K562 (cell line): ENCODE measurements at regions not wholly inside any gene's neighbourhood (a gene's known extent, or its start where the extent isn't known, plus 50 kb on each side); places are given as distances from the start of the nearest gene placed in this dataset.

Experiments
- ATAC-seq: fragments of 200-7000 bp; cut with Tn5 transposase; 3 replicates; pipeline ENCODE4 v1.9.1; 2020; ENCODE audit warnings: moderate library complexity
- BruUV-seq: library from RNA; stranded (reverse); fragments of 400-500 nt; replicated peaks from 2 replicates; lab custom pipeline; 2021; lab: Mats Ljungman, UMichigan
- CTCF ChIA-PET: fragments of 300-600 bp; formaldehyde crosslinking; extraction: SDS; loops from one replicate; lab custom pipeline; 2021; ENCODE audit warnings: low intra/inter-chr PET ratio; lab: Yijun Ruan, JAX
- POLR2A ChIA-PET: fragments of 300-600, 350-650 bp; sonication (Branson Sonifier 250); formaldehyde crosslinking; extraction: SDS; loops from one replicate; lab custom pipeline; 2021; ENCODE audit warnings: antibody characterized with exemption, inconsistent platforms; lab: Yijun Ruan, JAX
- DNase-seq, 4 experiments: peaks; one replicate each; pipeline versions ENCODE4 v3.0.0 to v3.0.0-alpha.2; 2011 to 2018; ENCODE audit warnings: low spot score in 3 of 4, mixed read lengths in 3 of 4; ENCODE audit errors: extremely low read depth in 1 of 4
- FAIRE-seq: peaks from 2 replicates; lab custom pipeline; 2011; peaks lifted over from hg19 to GRCh38; lab: Jason Lieb, UNC
- H2AFZ ChIP-seq: 2 replicates; pipeline ENCODE4 v1.6.0; 2011; ENCODE audit warnings: low read depth, low read length, control low read depth, inconsistent platforms
- H3K27ac ChIP-seq: fragments of 200-600 bp; 3 replicates; pipeline ENCODE4 v1.8.0; 2011; ENCODE audit warnings: low read depth, mild to moderate bottlenecking, control low read depth, inconsistent platforms, low read length, moderate library complexity, mixed read lengths; ENCODE audit errors: extremely low read depth
- H3K27me3 ChIP-seq, 2 experiments: fragments of 300-600 bp in 1 of 2; 2 replicates in 1 of 2; 3 replicates in 1 of 2; pipeline versions ENCODE4 v1.6.0 to v1.8.0; 2011; ENCODE audit warnings: inconsistent platforms in 2 of 2, low read length in 2 of 2, mild to moderate bottlenecking in 1 of 2, mixed read lengths in 1 of 2, moderate library complexity in 1 of 2; ENCODE audit not compliant: control insufficient read depth in 2 of 2, insufficient read depth in 2 of 2
- H3K36me3 ChIP-seq: fragments of 300-600 bp; 3 replicates; pipeline ENCODE4 v1.8.0; 2011; ENCODE audit warnings: mild to moderate bottlenecking, low read length, inconsistent platforms; ENCODE audit not compliant: control insufficient read depth, insufficient read depth
- H3K4me1 ChIP-seq, 2 experiments: fragments of 200-600 bp in 1 of 2; replicated peaks in 1 of 2; 2 replicates in 1 of 2; 3 replicates in 1 of 2; pipeline versions ENCODE4 v1.5.1 to v1.8.0; 2011; ENCODE audit warnings: inconsistent platforms in 2 of 2, low read length in 2 of 2, mild to moderate bottlenecking in 1 of 2, mixed read lengths in 1 of 2, moderate library complexity in 1 of 2; ENCODE audit not compliant: control insufficient read depth in 2 of 2, insufficient read depth in 2 of 2
- H3K4me2 ChIP-seq: 2 replicates; pipeline ENCODE4 v1.6.1; 2011; ENCODE audit warnings: low read length, control low read depth, inconsistent platforms, mixed read lengths; ENCODE audit not compliant: insufficient read depth
- H3K4me3 ChIP-seq: fragments of 200-600 bp; sonication (generic), shearing (Covaris generic); 2 replicates; pipeline ENCODE4 v1.5.1; 2016; ENCODE audit warnings: control low read depth, inconsistent platforms
- H3K79me2 ChIP-seq: fragments of 200-600 bp; 3 replicates; pipeline ENCODE4 v1.8.0; 2011; ENCODE audit warnings: low read length, inconsistent platforms; ENCODE audit not compliant: control insufficient read depth, insufficient read depth
- H3K9ac ChIP-seq, 2 experiments: 2 replicates each; pipeline versions ENCODE4 v1.6.0 to v1.6.1; 2011; ENCODE audit warnings: low read depth in 2 of 2, low read length in 2 of 2, control low read depth in 1 of 2, inconsistent platforms in 1 of 2, mild to moderate bottlenecking in 1 of 2, mixed read lengths in 1 of 2; ENCODE audit not compliant: insufficient read depth in 1 of 2
- H3K9me1 ChIP-seq: one replicate; pipeline ENCODE4 v1.6.0; 2011; ENCODE audit warnings: inconsistent platforms, mild to moderate bottlenecking, low read length, moderate library complexity; ENCODE audit not compliant: control insufficient read depth, insufficient read depth
- H3K9me3 ChIP-seq: replicated peaks from 2 replicates; pipeline ENCODE4 v1.5.1; 2011; ENCODE audit warnings: low read depth, low read length, inconsistent platforms; ENCODE audit not compliant: control insufficient read depth, insufficient read depth
- H4K20me1 ChIP-seq: replicated peaks from 2 replicates; pipeline ENCODE4 v1.6.1; 2011; ENCODE audit warnings: low read length, inconsistent platforms, mixed read lengths; ENCODE audit not compliant: control insufficient read depth, insufficient read depth
- CHD4 ChIP-seq: fragments of 200-600 bp; sonication (generic); IDR thresholded peaks from 3 replicates; pipeline ENCODE4 v1.6.1; 2012; ENCODE audit warnings: low read depth, mild to moderate bottlenecking, mixed read lengths, low read length, inconsistent platforms; ENCODE audit not compliant: insufficient read depth, insufficient replicate concordance, poor library complexity, severe bottlenecking
- DIDO1 ChIP-seq: fragments of 450-650 bp; IDR thresholded peaks from 2 replicates; pipeline ENCODE4 v1.6.1; 2016; ENCODE audit warnings: low read depth, missing biosample characterization, missing genetic modification characterization
- ETV5 ChIP-seq: sonication (generic); formaldehyde crosslinking; IDR thresholded peaks from 2 replicates; pipeline ENCODE4 v1.4.0; 2020; ENCODE audit warnings: low read depth, mild to moderate bottlenecking, missing genetic modification reagents
- HCFC1 ChIP-seq: IDR thresholded peaks from 2 replicates; pipeline ENCODE4 v1.6.1; 2012; ENCODE audit warnings: low read depth, low read length, improper control_type of control experiment
- NONO ChIP-seq, 2 experiments: fragments of 200-400 bp in 1 of 2; fragments of 450-650 bp in 1 of 2; formaldehyde crosslinking in 1 of 2; IDR thresholded peaks; 2 replicates each; pipeline ENCODE4 v1.6.1; 2017; ENCODE audit warnings: low read depth in 2 of 2, mild to moderate bottlenecking in 2 of 2, moderate library complexity in 2 of 2, low read length in 1 of 2
- NR4A1 ChIP-seq, 2 experiments: fragments of 250-450 bp in 1 of 2; fragments of 450-650 bp in 1 of 2; sonication (Bioruptor Pico) in 1 of 2; IDR thresholded peaks; 2 replicates each; pipeline versions ENCODE4 v1.4.0 to v1.6.1; 2016 to 2020; ENCODE audit warnings: mild to moderate bottlenecking in 2 of 2, missing compliant biosample characterization in 1 of 2, missing genetic modification characterization in 1 of 2, moderate library complexity in 1 of 2
- PHB ChIP-seq: fragments of 250-450 bp; sonication (Bioruptor Pico); IDR thresholded peaks from 2 replicates; pipeline ENCODE4 v1.5.0; 2021
- PURB ChIP-seq: sonication (generic); formaldehyde crosslinking; IDR thresholded peaks from 2 replicates; pipeline ENCODE4 v1.9.0; 2021; ENCODE audit warnings: low read depth, mild to moderate bottlenecking, missing genetic modification reagents
- XRCC5 ChIP-seq: fragments of 200-400 bp; formaldehyde crosslinking; IDR thresholded peaks from 2 replicates; pipeline ENCODE4 v1.6.1; 2017; ENCODE audit warnings: low read depth, mild to moderate bottlenecking, low read length
- ZNF121 ChIP-seq: sonication (generic); formaldehyde crosslinking; conservative IDR thresholded peaks from 2 replicates; pipeline ENCODE4 v1.8.0; 2022; ENCODE audit warnings: missing genetic modification reagents
- ZNF146 ChIP-seq: IDR thresholded peaks from one replicate; pipeline ENCODE4 v1.6.1; 2018; ENCODE audit warnings: missing compliant biosample characterization; ENCODE audit not compliant: unreplicated experiment
- WGBS: fragments of 100-300 bp; shearing (Covaris generic); methylation state at CpG from one replicate; pipeline ENCODE4 v1.1.6; 2016; ENCODE audit warnings: low coverage, mixed read lengths; ENCODE audit not compliant: insufficient coverage; ENCODE audit errors: missing lambda C conversion rate; 5-methylcytosine and 5-hydroxymethylcytosine counted together
- in situ Hi-C: fragments of 300-500 bp; cut with MboI; formaldehyde crosslinking; loops from 4 replicates; pipeline ENCODE4 v1.15.0; 2018; ENCODE audit warnings: inconsistent platforms, mixed read lengths
- intact Hi-C: fragments of 100-400 bp; cut with micrococcal nuclease; formaldehyde crosslinking; loops from 2 replicates; pipeline ENCODE4 v1.14.2; 2022
- TF ChIP-seq, protein P1 (sequence below): fragments of 150-350 bp; IDR thresholded peaks from 2 replicates; pipeline ENCODE4 v1.6.1; 2014; ENCODE audit warnings: low read depth, mild to moderate bottlenecking, low read length, borderline replicate concordance
- TF ChIP-seq, protein P2 (sequence below): fragments of 250-450 bp; sonication (Bioruptor Pico); IDR thresholded peaks from 2 replicates; pipeline ENCODE4 v1.8.0; 2022; ENCODE audit warnings: inconsistent platforms, mild to moderate bottlenecking, moderate library complexity, borderline replicate concordance
- TF ChIP-seq, protein P3 (sequence below), 2 experiments: fragments of 450-650 bp in 1 of 2; sonication (generic) in 1 of 2; formaldehyde crosslinking; conservative IDR thresholded peaks; 2 replicates each; pipeline versions ENCODE4 v1.4.0 to v1.8.1; 2020 to 2022; ENCODE audit warnings: mild to moderate bottlenecking in 1 of 2, missing genetic modification reagents in 1 of 2

DNA sequence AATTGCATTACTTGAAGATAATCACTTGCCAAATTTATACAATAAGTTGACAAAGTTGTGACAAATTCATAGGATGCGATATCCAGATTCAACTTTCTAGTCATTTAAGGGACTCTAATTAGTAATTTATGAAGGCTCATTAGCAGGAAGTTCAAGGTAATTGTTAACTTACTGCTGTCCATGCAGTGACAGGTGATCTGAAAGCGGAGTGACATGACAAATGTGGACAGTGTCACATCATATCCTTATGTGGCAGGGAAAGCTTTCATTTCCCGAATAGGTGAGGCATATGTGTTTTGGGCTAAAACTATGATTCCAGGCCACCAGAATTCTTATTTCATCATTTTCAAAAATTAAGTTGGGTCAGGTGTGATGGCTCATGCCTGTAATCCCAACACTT lies 115.9 kb upstream of the BMP2 start:
- in situ Hi-C loops: no loop called here
- H4K20me1 ChIP-seq: no peaks in the 10 kb centered on the region
- no peak overlapping the region for H3K4me2 ChIP-seq
- DNase-seq (no peak), FAIRE-seq (no peak), ATAC-seq (no peak)
- H3K9ac ChIP-seq: no peak overlapping the region
- CTCF ChIA-PET: no interaction called here
- no peaks in the 10 kb centered on the region for H3K27me3 ChIP-seq
- no peak overlapping the region for H3K4me3 ChIP-seq
- H3K4me1 ChIP-seq: no peaks in the 10 kb centered on the region
- WGBS: 0% methylated on average over 3 of the region's 3 CpGs
- no peaks in the 10 kb centered on the region for H3K79me2 ChIP-seq
- no peak overlapping the region for H3K27ac ChIP-seq
- H3K9me1 ChIP-seq: no peaks in the 10 kb centered on the region
- no peaks in the 10 kb centered on the region for H3K36me3 ChIP-seq
- no peak overlapping the region for H2AFZ ChIP-seq
- POLR2A ChIA-PET: no interaction called here
- intact Hi-C loops: no loop called here
- no peaks in the 10 kb centered on the region for H3K9me3 ChIP-seq
- BruUV-seq: no TSS peak
- TF ChIP-seq HCFC1 (no peak), DIDO1 (tag) (no peak), ZNF121 (no peak), CHD4 (no peak), NONO (IDR thresholded peaks at IDR 0.05; ENCODE audit: low read depth in 2 of 2, low read length in 1 of 2) (no peak), PURB (CRISPR knock-in tag) (no peak), XRCC5 (no peak), PHB (CRISPR knock-in tag) (no peak), ZNF146 (no peak), NR4A1 (CRISPR knock-in tag; IDR thresholded peaks at IDR 0.05) (no peak), NR4A1 (tag; IDR thresholded peaks at IDR 0.05) (no peak), ETV5 (CRISPR knock-in tag) (no peak)
- TF ChIP-seq, protein P1, sequence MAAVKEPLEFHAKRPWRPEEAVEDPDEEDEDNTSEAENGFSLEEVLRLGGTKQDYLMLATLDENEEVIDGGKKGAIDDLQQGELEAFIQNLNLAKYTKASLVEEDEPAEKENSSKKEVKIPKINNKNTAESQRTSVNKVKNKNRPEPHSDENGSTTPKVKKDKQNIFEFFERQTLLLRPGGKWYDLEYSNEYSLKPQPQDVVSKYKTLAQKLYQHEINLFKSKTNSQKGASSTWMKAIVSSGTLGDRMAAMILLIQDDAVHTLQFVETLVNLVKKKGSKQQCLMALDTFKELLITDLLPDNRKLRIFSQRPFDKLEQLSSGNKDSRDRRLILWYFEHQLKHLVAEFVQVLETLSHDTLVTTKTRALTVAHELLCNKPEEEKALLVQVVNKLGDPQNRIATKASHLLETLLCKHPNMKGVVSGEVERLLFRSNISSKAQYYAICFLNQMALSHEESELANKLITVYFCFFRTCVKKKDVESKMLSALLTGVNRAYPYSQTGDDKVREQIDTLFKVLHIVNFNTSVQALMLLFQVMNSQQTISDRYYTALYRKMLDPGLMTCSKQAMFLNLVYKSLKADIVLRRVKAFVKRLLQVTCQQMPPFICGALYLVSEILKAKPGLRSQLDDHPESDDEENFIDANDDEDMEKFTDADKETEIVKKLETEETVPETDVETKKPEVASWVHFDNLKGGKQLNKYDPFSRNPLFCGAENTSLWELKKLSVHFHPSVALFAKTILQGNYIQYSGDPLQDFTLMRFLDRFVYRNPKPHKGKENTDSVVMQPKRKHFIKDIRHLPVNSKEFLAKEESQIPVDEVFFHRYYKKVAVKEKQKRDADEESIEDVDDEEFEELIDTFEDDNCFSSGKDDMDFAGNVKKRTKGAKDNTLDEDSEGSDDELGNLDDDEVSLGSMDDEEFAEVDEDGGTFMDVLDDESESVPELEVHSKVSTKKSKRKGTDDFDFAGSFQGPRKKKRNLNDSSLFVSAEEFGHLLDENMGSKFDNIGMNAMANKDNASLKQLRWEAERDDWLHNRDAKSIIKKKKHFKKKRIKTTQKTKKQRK: no peak
- TF ChIP-seq, protein P2, sequence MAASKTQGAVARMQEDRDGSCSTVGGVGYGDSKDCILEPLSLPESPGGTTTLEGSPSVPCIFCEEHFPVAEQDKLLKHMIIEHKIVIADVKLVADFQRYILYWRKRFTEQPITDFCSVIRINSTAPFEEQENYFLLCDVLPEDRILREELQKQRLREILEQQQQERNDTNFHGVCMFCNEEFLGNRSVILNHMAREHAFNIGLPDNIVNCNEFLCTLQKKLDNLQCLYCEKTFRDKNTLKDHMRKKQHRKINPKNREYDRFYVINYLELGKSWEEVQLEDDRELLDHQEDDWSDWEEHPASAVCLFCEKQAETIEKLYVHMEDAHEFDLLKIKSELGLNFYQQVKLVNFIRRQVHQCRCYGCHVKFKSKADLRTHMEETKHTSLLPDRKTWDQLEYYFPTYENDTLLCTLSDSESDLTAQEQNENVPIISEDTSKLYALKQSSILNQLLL (CRISPR knock-in tag): no peak
- TF ChIP-seq, protein P3, sequence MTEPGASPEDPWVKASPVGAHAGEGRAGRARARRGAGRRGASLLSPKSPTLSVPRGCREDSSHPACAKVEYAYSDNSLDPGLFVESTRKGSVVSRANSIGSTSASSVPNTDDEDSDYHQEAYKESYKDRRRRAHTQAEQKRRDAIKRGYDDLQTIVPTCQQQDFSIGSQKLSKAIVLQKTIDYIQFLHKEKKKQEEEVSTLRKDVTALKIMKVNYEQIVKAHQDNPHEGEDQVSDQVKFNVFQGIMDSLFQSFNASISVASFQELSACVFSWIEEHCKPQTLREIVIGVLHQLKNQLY (CRISPR knock-in tag; conservative IDR thresholded peaks at IDR 0.05): no peak
